Esophagus muscularis mucosa (tissue), 3 donors: ENCODE measurements at regions not wholly inside any gene's neighbourhood (a gene's known extent, or its start where the extent isn't known, plus 50 kb on each side); places are given as distances from the start of the nearest gene placed in this dataset.

Experiments used
- POLR2A ChIP-seq: fragments of 450-650 bp; IDR thresholded peaks from one replicate; pipeline ENCODE4 v1.6.1; 2017; ENCODE audit warnings: antibody characterized with exemption, moderate library complexity, mild to moderate bottlenecking, low read depth
- POLR2AphosphoS5 ChIP-seq, 2 donors: sonication (generic); formaldehyde crosslinking; IDR thresholded peaks; one replicate each; pipeline ENCODE4 v1.6.1; 2017; ENCODE audit warnings: antibody characterized with exemption in 2 of 2
- TF ChIP-seq, protein P1 (sequence below), 3 experiments: fragments of 200-600 bp in 2 of 3; fragments of 450-650 bp in 1 of 3; sonication (generic) in 2 of 3; IDR thresholded peaks; one replicate each; pipeline ENCODE4 v1.5.1; 2017 to 2019; ENCODE audit warnings: antibody characterized with exemption in 3 of 3, mild to moderate bottlenecking in 2 of 3, moderate library complexity in 1 of 3

DNA sequence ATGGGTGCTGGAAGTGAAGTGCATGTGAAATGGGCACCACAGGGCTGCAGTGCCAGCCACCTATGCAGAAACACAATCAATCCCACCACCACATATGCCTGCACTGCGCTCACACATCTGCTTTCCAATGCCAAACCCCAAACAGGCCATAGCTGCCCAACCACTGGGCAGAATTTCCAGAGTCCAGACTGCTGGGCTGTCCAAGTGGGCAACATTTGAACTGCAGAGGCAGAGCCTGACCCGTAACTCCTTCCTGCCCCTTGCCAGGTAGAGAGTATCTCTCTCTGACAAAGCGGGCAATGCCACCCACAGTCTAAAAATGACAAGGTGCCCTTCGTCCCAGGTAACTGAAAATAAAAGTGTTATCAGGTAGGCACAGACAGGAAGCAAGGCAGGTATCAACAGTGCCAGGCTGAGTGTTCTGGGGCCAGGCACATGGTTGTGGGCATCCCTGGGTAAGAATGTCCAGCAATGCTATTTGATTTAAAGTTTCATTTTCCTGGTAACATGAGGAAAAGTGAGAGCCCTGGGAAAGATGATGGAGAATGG is 79.5 kb downstream of the FOXA2 start:
- TF ChIP-seq, protein P1, sequence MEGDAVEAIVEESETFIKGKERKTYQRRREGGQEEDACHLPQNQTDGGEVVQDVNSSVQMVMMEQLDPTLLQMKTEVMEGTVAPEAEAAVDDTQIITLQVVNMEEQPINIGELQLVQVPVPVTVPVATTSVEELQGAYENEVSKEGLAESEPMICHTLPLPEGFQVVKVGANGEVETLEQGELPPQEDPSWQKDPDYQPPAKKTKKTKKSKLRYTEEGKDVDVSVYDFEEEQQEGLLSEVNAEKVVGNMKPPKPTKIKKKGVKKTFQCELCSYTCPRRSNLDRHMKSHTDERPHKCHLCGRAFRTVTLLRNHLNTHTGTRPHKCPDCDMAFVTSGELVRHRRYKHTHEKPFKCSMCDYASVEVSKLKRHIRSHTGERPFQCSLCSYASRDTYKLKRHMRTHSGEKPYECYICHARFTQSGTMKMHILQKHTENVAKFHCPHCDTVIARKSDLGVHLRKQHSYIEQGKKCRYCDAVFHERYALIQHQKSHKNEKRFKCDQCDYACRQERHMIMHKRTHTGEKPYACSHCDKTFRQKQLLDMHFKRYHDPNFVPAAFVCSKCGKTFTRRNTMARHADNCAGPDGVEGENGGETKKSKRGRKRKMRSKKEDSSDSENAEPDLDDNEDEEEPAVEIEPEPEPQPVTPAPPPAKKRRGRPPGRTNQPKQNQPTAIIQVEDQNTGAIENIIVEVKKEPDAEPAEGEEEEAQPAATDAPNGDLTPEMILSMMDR (IDR thresholded peaks at IDR 0.05): no peak
- TF ChIP-seq POLR2A (no peak), POLR2AphosphoS5 (IDR thresholded peaks at IDR 0.05) (no peak)
